Sigmoid colon (tissue), 6 donors: ENCODE measurements at regions not wholly inside any gene's neighbourhood (a gene's known extent, or its start where the extent isn't known, plus 50 kb on each side); places are given as distances from the start of the nearest gene placed in this dataset.

Source experiments
- DNase-seq: peaks from one replicate; pipeline ENCODE4 v3.0.0-alpha.2; 2019
- H3K27ac ChIP-seq, 4 donors: fragments of 200-600 bp; sonication (generic); one replicate each; pipeline ENCODE4 v1.5.1; 2016 to 2019; ENCODE audit warnings: mild to moderate bottlenecking in 1 of 4
- H3K27me3 ChIP-seq, 3 donors: fragments of 200-600 bp; sonication (generic); one replicate each; pipeline ENCODE4 v1.5.1; 2019; ENCODE audit warnings: mild to moderate bottlenecking in 1 of 3
- H3K36me3 ChIP-seq, 4 donors: fragments of 200-600 bp; sonication (generic); one replicate each; pipeline ENCODE4 v1.5.1; 2016 to 2019
- H3K4me1 ChIP-seq, 4 donors: fragments of 200-600 bp; sonication (generic); one replicate each; pipeline ENCODE4 v1.5.1; 2017 to 2019
- H3K4me3 ChIP-seq, 4 donors: fragments of 200-600 bp; sonication (generic); one replicate each; pipeline ENCODE4 v1.5.1; 2017 to 2019; ENCODE audit warnings: mild to moderate bottlenecking in 2 of 4, moderate library complexity in 1 of 4
- H3K9me3 ChIP-seq, 4 donors: fragments of 200-600 bp in 3 of 4; sonication (generic) in 3 of 4; one replicate each; pipeline versions ENCODE4 v1.5.1 to v1.6.1; 2013 to 2019
- CTCF ChIP-seq, 4 experiments: fragments of 450-650 bp in 3 of 4; fragments of 200-600 bp in 1 of 4; IDR thresholded peaks; one replicate each; pipeline ENCODE4 v1.5.1; 2016 to 2019; ENCODE audit warnings: antibody characterized with exemption in 4 of 4, mild to moderate bottlenecking in 3 of 4, moderate library complexity in 2 of 4
- EP300 ChIP-seq, 4 donors: sonication (generic); formaldehyde crosslinking; IDR thresholded peaks; one replicate each; pipeline ENCODE4 v1.6.1; 2017; ENCODE audit warnings: antibody characterized with exemption in 4 of 4
- POLR2A ChIP-seq, 2 donors: fragments of 450-650 bp; IDR thresholded peaks; one replicate each; pipeline ENCODE4 v1.6.1; 2016; ENCODE audit warnings: antibody characterized with exemption in 2 of 2, mild to moderate bottlenecking in 2 of 2, moderate library complexity in 2 of 2
- POLR2AphosphoS5 ChIP-seq, 4 donors: sonication (generic); formaldehyde crosslinking; IDR thresholded peaks; one replicate each; pipeline ENCODE4 v1.6.1; 2017; ENCODE audit warnings: antibody characterized with exemption in 4 of 4
- WGBS, 2 donors: extraction: QIAGEN DNeasy Blood & Tissue Kit; methylation state at CpG; one replicate each; pipeline ENCODE4 v1.1.7; 2013; 5-methylcytosine and 5-hydroxymethylcytosine counted together
- intact Hi-C: fragments of 100-400 bp; cut with DNase I; formaldehyde crosslinking; loops from one replicate; pipeline ENCODE4 v1.15.1; 2023
- donor health status: healthy with polysubstance abuse.
- donor health status: healthy.

- Histone ChIP-seq H3K36me3 (no peaks in the 10 kb centered on the region), H3K4me3 (no peak overlapping the region), H3K9me3 (no peaks in the 10 kb centered on the region), H3K27me3 (no peaks in the 10 kb centered on the region), H3K27ac (no peak overlapping the region), H3K4me1 (no peaks in the 10 kb centered on the region)
- DNase-seq: no peak
- no peak for TF ChIP-seq CTCF (IDR thresholded peaks at IDR 0.05)
- TF ChIP-seq EP300 (IDR thresholded peaks at IDR 0.05): no peak
- no peak for TF ChIP-seq POLR2A (IDR thresholded peaks at IDR 0.05)
- no peak for TF ChIP-seq POLR2AphosphoS5 (IDR thresholded peaks at IDR 0.05)
- WGBS, 2 donors: 70 to 80% methylated on average over 2 of the region's 2 CpGs
- intact Hi-C loops: no loop called here
These were observed 198.7 kb upstream of the LUZP2 start for GRCh38 chr11:24298146-24298545.

GRCh38 chr11:24311974-24312373, 184.9 kb upstream of the LUZP2 start:
- intact Hi-C loops: no loop called here
- WGBS, 2 donors: 85 to 88% methylated on average over 2 of the region's 2 CpGs
- DNase-seq: no peak
- no peak for TF ChIP-seq EP300 (IDR thresholded peaks at IDR 0.05)
- no peak for TF ChIP-seq CTCF (IDR thresholded peaks at IDR 0.05)
- TF ChIP-seq POLR2AphosphoS5 (IDR thresholded peaks at IDR 0.05): no peak
- TF ChIP-seq POLR2A (IDR thresholded peaks at IDR 0.05): no peak
- Histone ChIP-seq H3K4me3 (no peak overlapping the region), H3K27me3 (no peaks in the 10 kb centered on the region), H3K36me3 (no peaks in the 10 kb centered on the region), H3K4me1 (no peaks in the 10 kb centered on the region), H3K9me3 (no peaks in the 10 kb centered on the region), H3K27ac (no peak overlapping the region)

- intact Hi-C loops: no loop called here
- no peaks in the 10 kb centered on the region for H3K27me3 ChIP-seq
- TF ChIP-seq CTCF (IDR thresholded peaks at IDR 0.05) (no peak), EP300 (IDR thresholded peaks at IDR 0.05) (no peak)
- H3K9me3 ChIP-seq: no peaks in the 10 kb centered on the region
- H3K27ac ChIP-seq: no peak overlapping the region
- no peaks in the 10 kb centered on the region for H3K4me1 ChIP-seq
- DNase-seq: no peak
- no peaks in the 10 kb centered on the region for H3K36me3 ChIP-seq
- WGBS, 2 donors: 81 to 88% methylated on average over 2 of the region's 2 CpGs
- H3K4me3 ChIP-seq: no peak overlapping the region
These were observed 184.2 kb upstream of the LUZP2 start for GRCh38 chr11:24312464-24313238.

GRCh38 chr11:24321229-24321628, 175.6 kb upstream of the LUZP2 start:
- Histone ChIP-seq H3K27me3 (no peaks in the 10 kb centered on the region), H3K9me3 (peaks cover 0 to 3% (median under 1%) of the 10 kb centered on the region in 4 donors), H3K36me3 (no peaks in the 10 kb centered on the region), H3K27ac (no peak overlapping the region), H3K4me1 (no peaks in the 10 kb centered on the region), H3K4me3 (no peak overlapping the region)
- DNase-seq: no peak
- WGBS, 2 donors: 90 to 93% methylated on average over 2 of the region's 2 CpGs
- TF ChIP-seq POLR2A (IDR thresholded peaks at IDR 0.05): no peak
- no peak for TF ChIP-seq EP300 (IDR thresholded peaks at IDR 0.05)
- no peak for TF ChIP-seq POLR2AphosphoS5 (IDR thresholded peaks at IDR 0.05)
- no peak for TF ChIP-seq CTCF (IDR thresholded peaks at IDR 0.05)
- intact Hi-C loops: no loop called here

- intact Hi-C loops: no loop called here
- Histone ChIP-seq H3K4me3 (no peak overlapping the region), H3K36me3 (no peaks in the 10 kb centered on the region), H3K27me3 (no peaks in the 10 kb centered on the region), H3K4me1 (no peaks in the 10 kb centered on the region), H3K27ac (no peak overlapping the region), H3K9me3 (no peaks in the 10 kb centered on the region)
- no peak for DNase-seq
- TF ChIP-seq POLR2AphosphoS5 (IDR thresholded peaks at IDR 0.05): no peak
- no peak for TF ChIP-seq EP300 (IDR thresholded peaks at IDR 0.05)
- TF ChIP-seq CTCF (IDR thresholded peaks at IDR 0.05): no peak
- TF ChIP-seq POLR2A (IDR thresholded peaks at IDR 0.05): no peak
These were observed 172.6 kb upstream of the LUZP2 start for GRCh38 chr11:24324211-24324610.
